Iris pigment epithelial cell (primary cell): ENCODE measurements at regions not wholly inside any gene's neighbourhood (a gene's known extent, or its start where the extent isn't known, plus 50 kb on each side); places are given as distances from the start of the nearest gene placed in this dataset.
"Not testable (repeated sequence)": the region's sequence is repeated elsewhere in the genome, so short reads cannot be mapped to it uniquely, and the experiment has no call there.

Experiments used
- DNase-seq: peaks from one replicate; pipeline ENCODE4 v3.0.0-alpha.2; 2011; ENCODE audit warnings: low read depth

DNA sequence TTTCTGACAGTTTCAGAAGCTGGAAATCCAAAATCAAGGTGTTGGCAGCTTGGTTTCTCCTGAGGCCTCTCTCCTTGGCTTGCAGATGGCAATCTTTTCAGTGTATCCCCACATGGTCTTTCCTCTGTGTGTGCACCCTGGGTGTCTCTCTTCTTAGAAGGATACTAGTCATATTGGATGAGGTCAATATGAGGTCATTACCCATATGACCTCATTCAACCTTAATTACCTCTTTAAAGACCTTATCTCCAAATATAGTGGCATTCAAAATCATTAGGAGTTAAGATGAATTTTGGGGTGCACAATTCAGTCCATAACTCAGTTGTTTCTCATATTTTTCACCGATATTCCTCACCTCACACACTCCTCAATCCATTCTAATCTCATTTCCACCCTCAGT lies 92.4 kb upstream of the TGM3 start:
- no peak for DNase-seq

DNA sequence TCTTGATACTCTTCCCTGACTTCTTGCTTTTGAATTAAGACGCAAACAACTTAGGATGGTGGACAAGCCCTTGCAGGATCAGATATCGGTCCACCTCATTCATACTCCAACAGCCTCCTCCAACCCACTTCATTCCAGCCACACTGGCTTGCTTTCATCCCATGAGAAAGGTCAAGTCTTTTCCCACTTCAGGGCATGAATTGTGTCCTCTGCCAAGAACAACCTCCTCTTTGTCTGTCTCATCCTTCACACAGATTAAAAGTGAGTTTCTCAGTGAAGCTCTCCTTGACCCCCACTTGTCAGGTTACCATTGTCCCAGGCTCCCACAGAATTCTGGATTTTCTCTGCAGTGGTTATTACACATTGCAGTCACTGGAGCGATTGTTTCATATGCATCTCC lies 91.8 kb upstream of the TGM3 start:
- DNase-seq = no peak

DNA sequence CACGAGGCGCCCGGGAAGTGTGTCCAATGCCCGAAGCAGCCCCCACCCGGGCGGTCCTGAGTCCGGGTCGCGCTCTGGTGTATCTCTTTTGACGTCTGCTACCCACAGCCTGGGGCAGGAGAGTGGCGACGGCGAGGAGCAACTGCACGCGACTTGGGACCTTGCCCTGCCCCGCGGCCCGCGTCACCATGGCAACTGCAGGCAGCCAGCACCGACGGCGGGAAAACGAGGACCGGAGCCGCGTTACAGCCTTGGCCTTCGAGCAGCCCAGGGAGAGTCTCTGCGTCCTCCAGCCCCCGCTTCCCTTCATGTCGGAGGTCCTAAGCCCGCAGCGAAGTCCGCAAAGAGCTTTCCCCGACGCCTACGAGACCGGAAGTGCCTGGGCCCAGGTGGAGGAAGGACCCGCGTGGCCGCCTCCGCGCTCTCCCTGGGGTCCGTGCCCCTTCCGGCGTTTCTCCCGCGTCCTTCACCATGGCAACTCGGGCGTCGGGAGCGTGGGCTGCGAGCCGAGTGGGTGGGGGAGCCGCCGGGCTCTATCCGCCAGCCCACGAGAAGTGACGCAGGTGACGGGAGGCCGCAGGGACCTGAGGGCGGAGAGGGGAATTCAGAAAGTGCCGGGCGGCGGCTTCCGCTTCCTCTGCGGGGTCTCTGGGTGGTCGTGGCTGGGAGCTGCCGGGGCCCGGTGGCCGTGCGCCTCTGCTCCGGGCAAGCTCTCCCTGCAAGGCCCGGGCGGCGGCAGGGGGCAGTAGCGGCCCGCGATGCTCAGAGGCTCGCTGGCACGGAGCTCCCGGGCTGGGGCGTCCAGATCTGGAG lies 88.6 kb upstream of the TGM3 start:
- DNase-seq = peak; percentile 43

DNA sequence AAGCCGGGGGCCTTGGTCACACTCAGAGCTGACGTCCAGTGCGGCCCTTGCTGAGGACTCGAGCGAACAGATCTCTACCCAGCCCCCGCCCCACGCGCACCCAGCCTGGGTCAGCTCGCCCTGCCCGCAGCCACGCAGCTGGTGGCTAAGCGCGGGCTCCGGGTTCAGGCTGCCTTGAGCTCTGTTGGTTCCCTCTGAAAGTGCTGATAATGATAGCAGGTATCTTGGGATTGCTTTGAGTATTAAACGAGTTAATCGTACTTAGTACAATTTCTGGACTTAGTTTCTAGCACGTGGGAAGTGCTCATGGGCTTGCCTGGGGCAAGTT lies 88.1 kb upstream of the TGM3 start:
- no peak for DNase-seq

DNA sequence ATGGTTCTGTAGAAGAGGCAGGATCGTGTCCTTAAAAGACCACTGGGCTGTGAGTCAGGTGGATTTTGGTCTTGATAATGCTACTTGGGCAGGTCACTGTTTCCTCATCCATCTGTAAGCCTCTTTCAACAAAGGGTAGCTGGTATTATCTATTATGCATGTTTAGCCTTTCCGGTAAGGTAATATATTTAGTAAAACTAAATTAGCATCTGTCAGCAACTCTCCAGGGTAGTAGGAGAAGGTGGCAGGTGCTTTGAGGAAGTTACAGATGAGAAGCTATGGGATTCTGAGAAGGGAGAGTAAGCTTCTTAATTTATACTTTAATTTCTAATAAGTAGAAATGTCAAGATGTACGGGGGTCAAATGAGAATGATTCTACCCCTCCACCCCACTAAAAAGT lies 86.9 kb upstream of the TGM3 start:
- no peak for DNase-seq

DNA sequence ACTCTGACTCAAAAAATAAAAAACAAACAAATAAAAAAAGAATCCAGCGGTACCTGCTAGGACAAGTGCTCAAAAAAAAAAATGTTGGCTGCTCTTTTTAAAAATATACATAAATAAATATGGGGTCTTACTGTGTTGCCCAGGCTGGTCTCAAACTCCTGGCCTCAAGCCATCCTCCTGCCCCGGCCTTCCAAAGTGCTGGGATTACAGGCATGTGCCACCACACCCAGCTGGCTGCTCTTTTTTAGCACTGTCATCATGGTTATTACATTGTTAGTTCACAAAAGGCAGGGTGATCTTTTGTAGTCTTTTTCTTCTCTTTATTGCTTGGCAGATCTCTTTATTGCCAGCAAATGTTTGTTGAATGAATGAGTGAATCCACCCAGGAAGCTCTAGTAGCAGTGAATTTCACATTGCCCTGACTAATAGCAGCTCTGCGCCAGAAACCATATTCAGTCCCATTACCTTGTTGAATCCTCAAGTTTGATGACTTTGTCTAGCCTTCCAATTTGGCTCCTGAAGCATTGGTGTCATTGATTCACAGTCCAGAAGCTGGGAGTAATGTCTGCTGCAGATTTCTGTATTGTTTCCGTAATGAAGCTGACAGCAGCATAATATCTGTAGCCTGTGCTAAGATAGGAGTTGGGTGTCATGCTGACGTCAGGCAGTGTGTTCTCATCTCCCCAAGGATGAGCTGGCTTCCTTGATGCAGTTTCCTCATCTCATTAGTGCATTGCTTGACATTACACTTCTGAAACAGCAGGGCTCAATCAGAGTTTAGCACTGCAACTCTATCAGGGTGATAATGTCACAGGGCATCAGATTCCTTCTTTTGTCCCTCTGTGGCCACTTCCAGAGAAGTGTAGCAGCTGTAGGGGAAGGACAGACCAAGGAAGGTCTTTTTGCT lies 84.9 kb upstream of the TGM3 start:
- peak; percentile 65 for DNase-seq

DNA sequence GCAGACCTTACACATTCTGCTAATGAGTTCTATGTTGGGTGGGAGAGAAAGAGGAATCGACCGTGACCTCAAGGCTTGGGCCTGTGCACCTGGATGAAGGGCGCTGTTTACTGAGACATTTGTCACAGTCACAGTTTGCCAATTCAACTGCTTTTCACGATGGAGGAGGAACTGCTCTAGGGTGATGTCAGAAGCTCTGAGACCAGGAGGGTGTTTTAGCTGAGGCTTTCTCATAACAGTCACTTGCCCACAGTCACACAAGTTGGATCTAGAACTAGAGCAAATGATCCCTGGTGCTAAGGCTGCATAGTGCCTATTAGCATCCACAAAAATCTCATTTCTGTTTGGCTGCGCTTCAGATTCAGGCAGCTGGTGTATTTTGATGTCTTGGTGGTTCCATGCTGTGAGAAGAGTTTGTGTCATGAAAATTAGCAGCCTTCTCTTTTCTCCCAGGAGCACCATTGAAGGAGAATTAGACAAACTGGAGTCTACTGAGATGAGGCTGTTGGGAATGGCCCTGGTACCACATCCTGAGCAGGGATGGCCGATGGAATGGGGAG lies 83.3 kb upstream of the TGM3 start:
- no peak for DNase-seq

DNA sequence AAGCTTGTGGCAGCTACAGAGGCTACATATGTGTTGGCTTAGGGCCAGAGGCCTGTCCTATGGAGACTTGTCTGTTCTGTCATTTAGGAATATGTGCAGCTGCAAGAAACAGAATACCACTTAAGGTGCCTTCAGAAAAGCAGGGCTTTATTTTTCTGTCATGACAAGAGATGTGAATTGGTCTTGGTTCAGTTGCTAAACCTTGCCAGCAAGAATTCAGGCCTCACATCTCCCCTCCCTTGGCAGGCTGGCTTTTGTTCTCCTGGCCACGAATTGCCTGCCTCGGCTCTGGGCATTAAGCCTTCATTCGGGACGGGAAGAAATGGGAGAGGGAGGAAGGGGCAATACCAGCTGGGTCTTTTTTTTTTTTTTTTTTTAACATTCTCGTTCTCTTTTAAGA lies 82.4 kb upstream of the TGM3 start:
- DNase-seq = no peak

DNA sequence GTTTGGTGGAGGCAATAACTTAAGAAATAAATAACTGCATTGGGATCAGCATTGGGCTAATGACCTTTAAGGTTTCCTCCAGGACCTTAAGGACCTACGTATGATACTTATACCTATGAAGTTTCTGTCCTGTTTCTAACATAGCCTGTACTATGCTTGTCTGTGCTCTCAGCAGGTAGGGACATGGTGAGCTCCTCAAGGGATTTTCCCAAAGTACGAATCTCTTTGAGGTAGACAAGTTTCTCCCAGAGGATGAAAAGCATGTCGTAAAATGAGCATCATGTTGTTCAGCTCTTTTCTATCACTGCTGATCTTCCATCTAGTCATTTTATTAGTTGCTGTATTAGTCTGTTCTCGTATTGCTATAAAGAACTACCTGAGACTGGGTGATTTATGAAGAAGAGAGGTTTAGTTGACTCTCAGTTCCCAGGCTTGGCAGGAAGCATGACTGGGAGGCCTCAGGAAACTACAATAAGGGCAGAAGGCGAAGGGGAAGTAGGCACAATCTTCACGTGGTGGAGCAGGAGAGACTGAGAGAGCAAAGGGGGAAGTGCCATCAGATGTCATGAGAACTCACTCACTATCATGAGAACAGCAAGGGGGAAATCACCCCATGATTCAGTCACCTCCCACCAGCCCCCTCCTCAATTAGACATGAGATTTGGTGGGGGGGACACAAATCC lies 77.8 kb upstream of the TGM3 start:
- no peak for DNase-seq

DNA sequence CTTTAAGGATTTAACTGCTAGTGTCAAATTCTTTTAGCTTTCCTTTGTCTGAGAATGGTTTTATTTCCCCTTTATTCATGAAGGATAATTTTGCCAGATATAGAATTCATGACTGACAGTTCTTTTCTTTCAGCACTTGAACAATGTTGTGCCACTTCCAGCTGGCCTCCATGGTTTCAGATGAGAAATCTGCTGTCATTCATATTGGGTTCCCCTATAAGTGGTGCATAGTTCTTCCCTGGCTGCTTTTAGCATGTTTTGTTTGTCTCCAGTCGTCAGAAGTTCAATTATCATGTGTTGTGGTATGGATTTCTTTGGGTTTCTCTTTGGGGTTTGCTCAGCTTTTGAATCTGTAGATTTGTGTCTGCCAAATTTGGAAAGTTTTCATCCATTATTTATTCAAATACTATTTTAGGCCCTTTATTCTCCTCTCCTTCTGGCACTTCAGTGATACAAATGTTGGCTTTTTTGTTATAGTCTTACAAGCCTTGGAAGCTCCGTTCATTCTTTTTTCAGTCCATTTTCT lies 76.3 kb upstream of the TGM3 start:
- DNase-seq = no peak

DNA sequence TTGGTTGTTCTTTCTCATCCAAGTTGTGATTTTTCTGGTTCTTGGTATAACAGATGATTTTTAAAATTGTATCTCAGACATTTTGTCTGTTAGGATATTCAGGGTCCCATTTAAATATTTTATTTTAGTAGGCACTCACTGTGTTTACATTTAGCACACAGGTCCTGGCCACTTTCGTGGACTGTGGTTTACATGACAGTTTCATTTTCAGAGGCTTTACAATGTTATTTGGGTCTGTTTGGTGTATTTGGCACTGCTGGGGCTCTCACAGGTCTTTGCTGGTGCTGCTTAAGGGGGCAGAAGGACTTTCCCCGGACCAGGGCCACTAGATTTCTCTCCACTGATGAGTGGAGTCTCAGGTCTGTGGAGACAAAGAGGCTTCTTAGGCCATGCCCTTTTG lies 75.5 kb upstream of the TGM3 start:
- no peak for DNase-seq

DNA sequence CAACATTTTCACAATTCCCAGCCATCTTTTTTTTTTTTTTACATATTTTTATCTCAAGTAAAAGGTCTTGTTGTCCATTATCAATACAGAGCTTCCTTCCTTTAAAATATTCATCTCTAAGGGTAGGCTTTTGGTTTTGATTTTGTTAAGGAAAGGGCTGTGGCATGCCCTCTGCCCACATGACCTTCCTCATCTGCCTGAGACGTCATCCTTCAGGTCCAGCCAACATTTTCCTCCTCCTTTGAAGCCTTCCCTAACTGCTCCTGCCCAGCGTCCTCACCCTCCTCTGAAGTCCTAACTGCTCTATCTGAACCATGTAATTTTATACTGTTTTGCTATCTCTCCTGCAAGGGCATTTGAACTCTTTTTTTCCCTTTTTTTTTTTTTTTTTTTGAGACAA lies 73.9 kb upstream of the TGM3 start:
- no peak for DNase-seq

DNA sequence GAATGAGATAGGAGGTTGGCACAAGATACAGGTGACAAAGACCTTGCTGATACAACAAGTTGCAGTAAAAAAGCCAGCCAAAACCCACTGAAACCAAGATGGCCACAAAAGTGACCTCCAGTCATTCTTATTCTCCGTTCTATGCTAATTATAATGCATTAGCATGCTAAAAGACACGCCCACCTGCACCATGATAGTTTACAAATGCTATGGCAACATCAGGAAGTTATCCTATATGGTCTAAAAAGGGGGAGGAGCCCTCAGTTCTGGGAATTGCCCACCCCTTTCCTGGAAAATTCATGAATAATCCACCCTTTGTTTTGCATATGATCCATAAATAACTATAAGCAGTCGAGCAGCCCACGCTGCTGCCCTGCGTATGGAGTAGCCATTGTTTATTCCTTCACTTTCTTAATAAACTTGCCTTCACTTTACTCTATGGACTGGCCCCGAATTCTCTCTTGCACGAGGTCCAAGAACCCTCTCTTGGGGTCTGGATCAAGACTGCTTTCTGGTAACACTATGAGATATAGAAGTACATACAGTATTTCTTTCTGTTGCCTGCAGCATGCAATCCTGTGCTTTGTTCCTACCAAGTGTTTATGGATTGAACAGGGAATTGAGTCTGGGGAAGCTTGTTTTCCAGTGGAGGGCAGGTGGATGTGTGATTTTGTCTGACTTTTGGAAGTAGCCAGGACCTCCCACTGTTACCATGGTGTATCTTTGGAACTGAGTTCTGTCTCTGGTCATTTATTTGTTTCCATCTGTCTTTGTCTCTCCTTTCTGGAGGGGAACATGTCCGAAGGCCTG lies 72.0 kb upstream of the TGM3 start:
- no peak for DNase-seq

DNA sequence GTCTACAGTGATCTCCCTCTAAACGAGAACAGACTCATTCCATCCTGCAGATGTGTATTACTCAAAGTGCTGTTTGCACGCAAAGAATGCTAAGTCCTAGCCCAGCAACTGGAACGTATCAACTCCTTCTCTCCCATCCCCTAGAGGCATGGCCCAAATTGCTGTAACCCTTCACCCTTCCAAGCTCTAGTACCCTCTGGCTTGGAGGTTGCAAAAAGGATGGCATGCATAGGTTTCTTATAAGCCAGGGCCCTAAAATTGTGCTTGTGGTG lies 71.5 kb upstream of the TGM3 start:
- no peak for DNase-seq

DNA sequence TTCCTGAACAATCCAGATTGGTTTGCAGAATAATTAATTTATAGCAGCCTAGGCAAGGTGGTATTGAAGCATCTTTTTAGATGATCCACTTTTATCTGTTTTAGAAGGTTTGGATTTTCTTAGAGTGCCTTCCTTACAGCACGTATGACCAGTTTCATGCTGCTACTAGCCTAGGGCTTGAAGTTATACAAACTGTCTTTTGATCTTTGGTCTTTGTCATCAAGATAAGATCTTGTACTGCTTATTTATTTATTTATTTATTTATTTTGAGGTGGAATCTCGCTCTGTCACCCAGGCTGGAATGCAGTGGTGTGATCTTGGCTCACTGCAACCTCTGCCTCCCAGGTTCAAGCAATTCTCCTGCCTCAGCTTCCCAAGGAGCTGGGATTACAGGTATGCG lies 68.5 kb upstream of the TGM3 start:
- not testable (repeated sequence) for DNase-seq

DNA sequence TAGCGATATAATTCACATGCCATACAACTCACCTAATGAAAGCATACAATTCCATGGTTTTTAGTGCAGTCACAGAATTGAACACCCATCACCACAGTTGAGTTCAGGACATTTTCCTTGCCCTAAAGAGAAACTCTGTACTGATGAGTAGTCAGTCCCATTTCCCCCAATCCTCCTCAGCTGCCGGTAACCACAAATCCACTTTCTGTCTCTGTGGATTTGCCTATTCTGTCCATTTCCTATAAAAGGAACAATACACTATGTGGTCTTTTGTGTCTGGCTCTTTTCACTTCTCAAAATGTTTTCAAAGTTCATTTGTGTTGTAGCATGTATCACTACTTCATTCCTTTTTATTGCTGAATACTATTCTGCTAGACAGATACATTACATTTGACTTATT lies 67.9 kb upstream of the TGM3 start:
- no peak for DNase-seq

DNA sequence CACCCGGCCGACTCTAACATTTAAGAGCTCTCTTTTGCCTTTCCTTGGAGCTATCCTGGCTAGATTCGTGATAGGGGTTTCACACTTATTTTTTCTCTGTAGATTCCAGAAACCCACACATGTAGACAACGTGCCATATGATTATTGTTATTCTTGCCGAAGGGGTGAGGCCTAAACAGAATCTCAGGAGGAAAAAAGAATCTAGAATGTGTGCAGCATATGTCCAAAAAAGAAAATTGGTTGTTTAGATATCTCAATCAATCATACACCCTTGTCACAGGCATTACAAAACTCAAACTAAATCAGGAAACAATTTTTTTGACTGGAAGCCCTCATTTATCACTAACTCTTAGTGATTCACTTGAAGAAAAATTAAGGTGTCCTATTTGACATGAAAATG lies 66.9 kb upstream of the TGM3 start:
- no peak for DNase-seq

DNA sequence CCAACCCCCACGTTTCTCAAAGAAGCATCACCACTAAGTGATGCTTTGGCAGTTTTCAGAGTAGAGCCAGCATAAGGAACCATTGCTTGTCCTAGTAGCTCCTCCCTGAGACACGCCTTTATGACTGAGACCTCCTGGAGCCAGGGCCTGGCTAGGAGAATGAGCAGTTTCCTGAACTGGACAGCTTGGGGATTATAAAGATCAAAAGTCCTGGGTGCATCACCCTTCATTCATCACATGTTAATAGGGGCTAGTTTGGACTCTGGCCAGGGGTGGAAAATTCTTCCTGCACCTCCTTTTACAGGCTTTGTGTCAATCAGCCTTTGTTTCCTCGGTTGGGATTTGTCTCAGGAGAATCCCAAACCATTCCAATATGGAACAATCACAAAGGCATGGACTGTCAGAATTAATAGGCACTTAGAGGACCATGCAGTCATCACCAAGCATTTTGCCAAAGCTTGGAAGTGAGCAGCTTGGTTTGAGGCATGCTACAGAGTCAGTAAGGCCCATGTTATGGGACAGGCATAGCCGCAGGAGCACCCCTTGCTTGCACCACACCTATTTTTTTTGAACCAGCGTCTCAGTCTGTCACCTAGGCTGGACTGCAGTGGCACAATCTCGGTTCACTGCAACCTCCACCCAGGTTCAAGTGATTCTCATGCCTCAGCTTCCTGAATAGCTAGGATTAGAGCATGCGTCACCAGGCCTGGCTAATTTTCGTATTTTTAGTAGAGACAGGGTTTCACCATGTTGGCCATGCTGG lies 64.9 kb upstream of the TGM3 start:
- DNase-seq = no peak

DNA sequence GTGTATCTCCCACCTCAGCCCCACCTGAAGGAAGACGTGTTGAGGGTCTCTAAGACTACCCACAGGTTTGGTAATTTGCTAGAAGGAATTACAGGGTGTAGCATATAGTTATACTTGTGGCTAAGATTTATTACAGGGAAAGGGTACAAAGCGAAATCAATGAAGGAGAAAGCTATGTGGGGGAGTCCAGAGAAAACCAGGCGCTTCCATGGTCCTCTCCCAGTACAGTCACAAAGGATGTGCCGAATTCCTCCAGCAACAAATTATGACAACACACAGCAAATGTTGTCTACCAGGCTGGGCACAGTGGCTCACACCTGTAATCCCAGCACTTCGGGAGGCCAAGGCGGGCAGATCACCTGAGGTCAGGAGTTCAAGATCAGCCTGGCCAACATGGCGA lies 64.1 kb upstream of the TGM3 start:
- no peak for DNase-seq

DNA sequence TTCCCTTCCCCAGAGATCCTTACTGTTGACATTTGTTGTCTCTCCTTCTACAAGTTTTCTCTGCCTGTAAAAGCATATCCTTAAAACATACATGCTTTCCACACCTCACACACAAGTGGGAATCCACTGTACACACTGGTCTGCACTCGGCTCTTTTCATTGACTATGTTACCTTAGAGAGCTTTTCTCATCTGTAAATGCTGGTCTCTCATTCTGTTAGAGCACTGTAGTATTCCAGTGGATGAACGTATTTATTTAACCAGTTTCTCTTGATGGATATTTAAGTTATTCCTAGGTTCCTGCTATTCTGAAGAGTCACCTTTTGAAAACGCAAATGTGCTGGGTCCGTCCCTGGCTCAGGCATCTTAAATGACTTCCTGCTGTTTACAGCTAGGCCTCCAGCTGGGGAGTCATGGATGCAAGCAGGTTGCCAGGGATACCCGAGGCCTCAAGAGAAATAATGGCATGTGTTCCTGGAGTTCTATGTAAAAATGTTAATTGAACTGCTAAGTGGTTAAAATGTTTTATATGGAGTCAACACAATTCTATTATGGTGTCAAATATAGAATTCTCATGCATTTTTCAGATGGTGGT lies 61.1 kb upstream of the TGM3 start:
- no peak for DNase-seq

DNA sequence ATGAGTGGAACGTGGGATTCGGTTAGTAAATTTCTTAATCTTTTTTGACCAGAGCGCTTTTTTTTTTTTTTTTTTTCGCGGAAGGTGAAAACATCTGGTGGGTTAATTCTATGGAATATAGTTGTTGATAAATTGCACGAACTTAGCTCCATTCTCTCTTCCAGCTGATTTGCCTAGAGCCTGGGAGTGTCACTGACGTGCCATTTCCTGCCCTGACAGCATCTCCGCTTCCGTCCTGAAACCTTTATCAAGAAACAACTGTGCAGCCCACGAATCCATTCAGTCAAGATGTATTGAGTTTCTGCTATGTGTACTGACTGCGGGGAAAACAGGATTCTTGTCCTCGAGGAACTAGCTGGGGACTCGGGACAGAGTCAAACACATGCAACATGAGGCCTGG lies 59.5 kb upstream of the TGM3 start:
- no peak for DNase-seq
